HUES6 (cell line): ENCODE measurements at regions not wholly inside any gene's neighbourhood (a gene's known extent, or its start where the extent isn't known, plus 50 kb on each side); places are given as distances from the start of the nearest gene placed in this dataset.

Source experiments
- H3K27ac ChIP-seq: 2 replicates; pipeline ENCODE4 v1.7.0; 2013; ENCODE audit warnings: low read depth, mild to moderate bottlenecking, low read length, inconsistent platforms
- H3K27me3 ChIP-seq: 2 replicates; pipeline ENCODE4 v1.6.1; 2013; ENCODE audit warnings: low read length; ENCODE audit not compliant: control insufficient read depth, insufficient read depth
- H3K36me3 ChIP-seq: 2 replicates; pipeline ENCODE4 v1.6.1; 2013; ENCODE audit warnings: low read length; ENCODE audit not compliant: control insufficient read depth, insufficient read depth
- H3K4me1 ChIP-seq: 2 replicates; pipeline ENCODE4 v1.6.1; 2013; ENCODE audit warnings: low read length; ENCODE audit not compliant: control insufficient read depth, insufficient read depth
- H3K4me3 ChIP-seq: 2 replicates; pipeline ENCODE4 v1.5.1; 2013; ENCODE audit warnings: low read depth, low read length
- H3K9ac ChIP-seq: one replicate; pipeline ENCODE4 v1.6.1; 2013; ENCODE audit warnings: mild to moderate bottlenecking, low read length
- H3K9me3 ChIP-seq: 2 replicates; pipeline ENCODE4 v1.6.1; 2013; ENCODE audit warnings: low read depth, low read length; ENCODE audit not compliant: control insufficient read depth, insufficient read depth

GRCh38 chr22:34135749-34136148 lies 215.5 kb upstream of the LARGE1 start:
- Histone ChIP-seq H3K9ac (no peak overlapping the region), H3K4me3 (no peak overlapping the region), H3K27me3 (no peaks in the 10 kb centered on the region; the same call in 1 of the 2 replicates), H3K9me3 (no peaks in the 10 kb centered on the region), H3K4me1 (no peaks in the 10 kb centered on the region), H3K36me3 (no peaks in the 10 kb centered on the region), H3K27ac (no peak overlapping the region)

GRCh38 chr22:34150023-34150422 lies 229.7 kb upstream of the LARGE1 start:
- Histone ChIP-seq H3K4me3 (no peak overlapping the region), H3K36me3 (no peaks in the 10 kb centered on the region), H3K4me1 (no peaks in the 10 kb centered on the region; the same call in 1 of the 2 replicates), H3K9me3 (peaks cover 3% of the 10 kb centered on the region), H3K27ac (no peak overlapping the region), H3K9ac (no peak overlapping the region), H3K27me3 (no peaks in the 10 kb centered on the region)

- Histone ChIP-seq H3K9ac (no peak overlapping the region), H3K4me3 (no peak overlapping the region), H3K27ac (no peak overlapping the region), H3K9me3 (no peaks in the 10 kb centered on the region), H3K36me3 (no peaks in the 10 kb centered on the region), H3K27me3 (peaks cover 5% of the 10 kb centered on the region; the same call in 1 of the 2 replicates), H3K4me1 (peaks cover 6% of the 10 kb centered on the region)
Measured at GRCh38 chr22:34159491-34159890, 239.2 kb upstream of the LARGE1 start.

GRCh38 chr22:34160141-34160783 lies 240.0 kb upstream of the LARGE1 start:
- Histone ChIP-seq H3K4me1 (peaks cover 6% of the 10 kb centered on the region), H3K9me3 (no peaks in the 10 kb centered on the region), H3K27ac (no peak overlapping the region), H3K4me3 (no peak overlapping the region), H3K27me3 (peaks cover 11% of the 10 kb centered on the region; the same call in 1 of the 2 replicates), H3K9ac (no peak overlapping the region), H3K36me3 (no peaks in the 10 kb centered on the region)

- H3K27ac ChIP-seq: no peak overlapping the region
- peaks cover 21% of the 10 kb centered on the region; the same call in 1 of the 2 replicates for H3K27me3 ChIP-seq
- H3K9ac ChIP-seq: no peak overlapping the region
- H3K4me3 ChIP-seq: no peak overlapping the region
- no peaks in the 10 kb centered on the region for H3K9me3 ChIP-seq
- peaks cover 6% of the 10 kb centered on the region for H3K4me1 ChIP-seq
- no peaks in the 10 kb centered on the region for H3K36me3 ChIP-seq
Measured at GRCh38 chr22:34161431-34162123, 241.3 kb upstream of the LARGE1 start.

- Histone ChIP-seq H3K27me3 (peaks cover 3% of the 10 kb centered on the region; the same call in 1 of the 2 replicates), H3K9me3 (no peaks in the 10 kb centered on the region), H3K36me3 (no peaks in the 10 kb centered on the region), H3K9ac (no peak overlapping the region), H3K4me3 (no peak overlapping the region), H3K27ac (no peak overlapping the region), H3K4me1 (no peaks in the 10 kb centered on the region)
Measured at GRCh38 chr22:34198976-34199375, 278.7 kb upstream of the LARGE1 start.

- Histone ChIP-seq H3K36me3 (no peaks in the 10 kb centered on the region), H3K9ac (no peak overlapping the region), H3K4me3 (no peak overlapping the region), H3K27ac (no peak overlapping the region), H3K27me3 (no peaks in the 10 kb centered on the region), H3K9me3 (peaks cover 9% of the 10 kb centered on the region), H3K4me1 (no peaks in the 10 kb centered on the region)
Measured at GRCh38 chr22:34210301-34210700, 290.0 kb upstream of the LARGE1 start.

- Histone ChIP-seq H3K27me3 (no peaks in the 10 kb centered on the region), H3K9ac (no peak overlapping the region), H3K4me3 (no peak overlapping the region), H3K4me1 (no peaks in the 10 kb centered on the region), H3K27ac (no peak overlapping the region), H3K36me3 (no peaks in the 10 kb centered on the region), H3K9me3 (peaks cover 10% of the 10 kb centered on the region)
Measured at GRCh38 chr22:34214372-34214771, 294.1 kb upstream of the LARGE1 start.

GRCh38 chr22:34225278-34225677 lies 305.0 kb upstream of the LARGE1 start:
- H3K4me3 ChIP-seq: no peak overlapping the region
- H3K36me3 ChIP-seq: no peaks in the 10 kb centered on the region
- H3K9ac ChIP-seq: no peak overlapping the region
- H3K27ac ChIP-seq: no peak overlapping the region
- peaks cover 11% of the 10 kb centered on the region; the same call in 1 of the 2 replicates for H3K4me1 ChIP-seq
- no peaks in the 10 kb centered on the region for H3K9me3 ChIP-seq
- H3K27me3 ChIP-seq: no peaks in the 10 kb centered on the region

- no peaks in the 10 kb centered on the region for H3K4me1 ChIP-seq
- H3K9me3 ChIP-seq: no peaks in the 10 kb centered on the region
- no peak overlapping the region for H3K9ac ChIP-seq
- no peak overlapping the region for H3K4me3 ChIP-seq
- no peak overlapping the region for H3K27ac ChIP-seq
- no peaks in the 10 kb centered on the region for H3K27me3 ChIP-seq
- no peaks in the 10 kb centered on the region for H3K36me3 ChIP-seq
Measured at GRCh38 chr22:34236527-34236926, 316.3 kb upstream of the LARGE1 start.

- H3K9ac ChIP-seq: no peak overlapping the region
- no peak overlapping the region for H3K27ac ChIP-seq
- no peaks in the 10 kb centered on the region for H3K27me3 ChIP-seq
- H3K36me3 ChIP-seq: no peaks in the 10 kb centered on the region
- H3K9me3 ChIP-seq: no peaks in the 10 kb centered on the region
- H3K4me1 ChIP-seq: no peaks in the 10 kb centered on the region
- H3K4me3 ChIP-seq: no peak overlapping the region
Measured at GRCh38 chr22:34239421-34239820, 319.1 kb upstream of the LARGE1 start.
